Neural progenitor cell (in vitro differentiated cells): ENCODE measurements at regions not wholly inside any gene's neighbourhood (a gene's known extent, or its start where the extent isn't known, plus 50 kb on each side); places are given as distances from the start of the nearest gene placed in this dataset.

ENCODE experiments used
- DNase-seq: peaks from one replicate; pipeline ENCODE4 v3.0.0-alpha.2; 2016; ENCODE audit warnings: low spot score
- H2AFZ ChIP-seq: fragments of 200-600 bp; sonication (generic); replicated peaks from 2 replicates; pipeline ENCODE4 v1.6.1; 2016; ENCODE audit warnings: antibody characterized with exemption
- H3F3A ChIP-seq: fragments of 200-600 bp; sonication (generic); 2 replicates; pipeline ENCODE4 v1.6.1; 2016; ENCODE audit warnings: antibody characterized with exemption, low read depth
- H3K27ac ChIP-seq: fragments of 200-600 bp; sonication (generic); 2 replicates; pipeline ENCODE4 v1.5.1; 2016; ENCODE audit warnings: mild to moderate bottlenecking
- H3K27me3 ChIP-seq: fragments of 200-600 bp; sonication (generic); 2 replicates; pipeline ENCODE4 v1.6.1; 2016; ENCODE audit warnings: mild to moderate bottlenecking, moderate library complexity
- H3K36me3 ChIP-seq: fragments of 200-600 bp; sonication (generic); 2 replicates; pipeline ENCODE4 v1.5.1; 2016
- H3K4me1 ChIP-seq: fragments of 200-600 bp; sonication (generic); 2 replicates; pipeline ENCODE4 v1.6.1; 2016; ENCODE audit warnings: mixed run types
- H3K4me2 ChIP-seq: fragments of 200-600 bp; sonication (generic); 2 replicates; pipeline ENCODE4 v1.6.1; 2016
- H3K4me3 ChIP-seq: fragments of 200-600 bp; sonication (generic); 2 replicates; pipeline ENCODE4 v1.5.1; 2016
- H3K79me2 ChIP-seq: fragments of 200-600 bp; sonication (generic); 2 replicates; pipeline ENCODE4 v1.6.1; 2016; ENCODE audit warnings: low read depth
- H3K9ac ChIP-seq: fragments of 200-600 bp; sonication (generic); 2 replicates; pipeline ENCODE4 v1.6.1; 2016
- H3K9me3 ChIP-seq: fragments of 200-600 bp; sonication (generic); 2 replicates; pipeline ENCODE4 v1.5.1; 2016; ENCODE audit warnings: low read depth
- H4K20me1 ChIP-seq: fragments of 200-600 bp; sonication (generic); 2 replicates; pipeline ENCODE4 v1.6.1; 2016; ENCODE audit warnings: low read depth
- H3K27ac Mint-ChIP-seq: 3 replicates; pipeline ENCODE4 v1.8.0; 2021; ENCODE audit warnings: mixed read lengths
- H3K27me3 Mint-ChIP-seq: 2 replicates; pipeline ENCODE4 v1.8.0; 2022; ENCODE audit warnings: low read depth, mild to moderate bottlenecking, inconsistent platforms, moderate library complexity, mixed read lengths; ENCODE audit not compliant: insufficient read depth
- H3K36me3 Mint-ChIP-seq: 3 replicates; pipeline ENCODE4 v1.8.0; 2021; ENCODE audit warnings: mixed read lengths
- H3K4me1 Mint-ChIP-seq: 3 replicates; pipeline ENCODE4 v1.8.0; 2021; ENCODE audit warnings: mixed read lengths
- H3K4me3 Mint-ChIP-seq: 3 replicates; pipeline ENCODE4 v1.8.0; 2021; ENCODE audit warnings: mild to moderate bottlenecking, moderate library complexity, mixed read lengths
- H3K9me3 Mint-ChIP-seq: 3 replicates; pipeline ENCODE4 v1.8.0; 2020; ENCODE audit warnings: mixed read lengths
- EZH2 ChIP-seq: fragments of 200-600 bp; sonication (generic); IDR thresholded peaks from 2 replicates; pipeline ENCODE4 v1.6.1; 2017; ENCODE audit warnings: antibody characterized with exemption, mild to moderate bottlenecking, moderate library complexity
- EZH2phosphoT487 ChIP-seq: fragments of 200-600 bp; sonication (generic); IDR thresholded peaks from 2 replicates; pipeline ENCODE4 v1.6.1; 2017; ENCODE audit warnings: antibody characterized with exemption
- TF ChIP-seq, protein P1 (sequence below): fragments of 200-600 bp; sonication (generic); IDR thresholded peaks from 2 replicates; pipeline ENCODE4 v1.5.1; 2017; ENCODE audit warnings: antibody characterized with exemption, mild to moderate bottlenecking

DNA sequence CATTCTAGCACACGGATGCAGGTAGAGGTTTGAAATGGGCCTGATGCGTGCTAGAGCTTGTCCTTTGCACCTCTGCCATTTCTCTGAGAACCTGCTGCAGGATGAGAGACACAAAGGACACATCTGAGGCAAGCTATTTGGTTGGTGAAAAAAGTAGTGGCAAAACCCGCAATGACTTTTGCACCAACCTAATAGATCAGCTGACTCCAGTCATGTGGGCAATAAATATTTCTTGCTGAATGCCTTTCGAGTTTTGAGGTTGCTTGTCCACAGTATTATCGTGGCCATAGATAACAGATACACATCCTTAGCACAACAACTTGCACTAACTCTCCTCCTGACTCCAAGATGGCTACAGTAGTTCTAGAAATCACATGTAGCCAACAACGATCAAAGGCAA, 57.8 kb upstream of the ZNF423 start:
- Mint-ChIP-seq H3K4me3 (no peak overlapping the region), H3K27me3 (peaks cover 15% of the 10 kb centered on the region), H3K27ac (no peak overlapping the region), H3K36me3 (peaks cover 3% of the 10 kb centered on the region), H3K9me3 (peaks cover 8% of the 10 kb centered on the region), H3K4me1 (peaks cover 22% of the 10 kb centered on the region)
- Histone ChIP-seq H3F3A (no peaks in the 10 kb centered on the region), H4K20me1 (no peaks in the 10 kb centered on the region), H3K4me1 (no peaks in the 10 kb centered on the region), H2AFZ (no peak overlapping the region), H3K27me3 (no peaks in the 10 kb centered on the region), H3K4me2 (no peak overlapping the region), H3K79me2 (no peaks in the 10 kb centered on the region), H3K9ac (no peak overlapping the region), H3K9me3 (no peaks in the 10 kb centered on the region), H3K4me3 (no peak overlapping the region), H3K27ac (no peak overlapping the region), H3K36me3 (no peaks in the 10 kb centered on the region)
- no peak for DNase-seq
- TF ChIP-seq EZH2phosphoT487 (no peak), EZH2 (no peak)
- TF ChIP-seq, protein P1, sequence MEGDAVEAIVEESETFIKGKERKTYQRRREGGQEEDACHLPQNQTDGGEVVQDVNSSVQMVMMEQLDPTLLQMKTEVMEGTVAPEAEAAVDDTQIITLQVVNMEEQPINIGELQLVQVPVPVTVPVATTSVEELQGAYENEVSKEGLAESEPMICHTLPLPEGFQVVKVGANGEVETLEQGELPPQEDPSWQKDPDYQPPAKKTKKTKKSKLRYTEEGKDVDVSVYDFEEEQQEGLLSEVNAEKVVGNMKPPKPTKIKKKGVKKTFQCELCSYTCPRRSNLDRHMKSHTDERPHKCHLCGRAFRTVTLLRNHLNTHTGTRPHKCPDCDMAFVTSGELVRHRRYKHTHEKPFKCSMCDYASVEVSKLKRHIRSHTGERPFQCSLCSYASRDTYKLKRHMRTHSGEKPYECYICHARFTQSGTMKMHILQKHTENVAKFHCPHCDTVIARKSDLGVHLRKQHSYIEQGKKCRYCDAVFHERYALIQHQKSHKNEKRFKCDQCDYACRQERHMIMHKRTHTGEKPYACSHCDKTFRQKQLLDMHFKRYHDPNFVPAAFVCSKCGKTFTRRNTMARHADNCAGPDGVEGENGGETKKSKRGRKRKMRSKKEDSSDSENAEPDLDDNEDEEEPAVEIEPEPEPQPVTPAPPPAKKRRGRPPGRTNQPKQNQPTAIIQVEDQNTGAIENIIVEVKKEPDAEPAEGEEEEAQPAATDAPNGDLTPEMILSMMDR, result no peak

DNA sequence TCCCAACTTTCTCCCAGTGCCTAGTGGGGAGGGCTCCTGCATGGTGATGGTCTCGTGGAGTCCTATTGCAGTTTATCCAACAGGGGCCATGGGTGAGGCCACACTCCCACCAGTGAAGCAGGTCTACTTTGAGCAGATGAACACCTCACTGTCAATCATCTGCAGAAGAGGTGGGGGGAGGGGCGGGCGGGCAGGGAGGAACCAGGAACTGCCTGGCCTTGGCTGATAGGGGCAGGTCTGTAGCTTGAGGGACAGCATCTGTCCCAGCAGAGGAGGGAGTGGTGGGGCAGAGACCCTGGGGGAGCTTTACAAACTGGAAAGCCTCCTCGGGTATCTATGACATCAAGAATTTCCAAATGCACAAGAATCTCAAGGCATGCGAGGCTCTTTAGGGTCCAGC, 58.7 kb upstream of the ZNF423 start:
- Histone ChIP-seq H3K36me3 (no peaks in the 10 kb centered on the region), H3K4me1 (no peaks in the 10 kb centered on the region), H3K9me3 (no peaks in the 10 kb centered on the region), H3K79me2 (no peaks in the 10 kb centered on the region), H4K20me1 (no peaks in the 10 kb centered on the region), H3F3A (no peaks in the 10 kb centered on the region), H3K9ac (no peak overlapping the region), H3K4me2 (no peak overlapping the region), H3K4me3 (no peak overlapping the region), H3K27me3 (no peaks in the 10 kb centered on the region), H2AFZ (no peak overlapping the region), H3K27ac (no peak overlapping the region)
- TF ChIP-seq, protein P1, result no peak
- peaks cover 15% of the 10 kb centered on the region for H3K27me3 Mint-ChIP-seq
- peaks cover 8% of the 10 kb centered on the region for H3K9me3 Mint-ChIP-seq
- no peak overlapping the region for H3K27ac Mint-ChIP-seq
- H3K36me3 Mint-ChIP-seq, result peaks cover 3% of the 10 kb centered on the region
- no peak overlapping the region for H3K4me3 Mint-ChIP-seq
- DNase-seq, result no peak
- H3K4me1 Mint-ChIP-seq, result peaks cover 20% of the 10 kb centered on the region

DNA sequence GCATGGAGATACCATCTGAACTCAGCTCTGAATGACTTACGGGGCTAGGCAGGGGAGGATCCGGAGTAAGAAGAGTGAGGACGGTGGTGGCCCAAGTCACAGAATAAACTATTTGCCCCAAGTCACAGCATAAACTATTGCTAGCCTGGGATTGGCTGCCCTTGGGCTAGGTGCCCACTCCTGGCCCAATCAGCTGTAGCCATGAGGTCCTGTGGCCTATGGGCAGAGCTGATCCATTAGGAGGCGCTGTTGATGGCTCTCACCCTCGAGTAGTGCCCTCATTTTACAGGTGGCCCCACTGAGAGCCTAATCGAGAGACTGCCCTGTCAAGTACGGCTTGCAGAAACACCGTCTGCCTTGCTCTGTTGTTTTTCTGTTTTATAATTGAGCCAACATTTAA, 62.3 kb upstream of the ZNF423 start:
- no peak overlapping the region for H3K9ac ChIP-seq
- peak overlapping the region; percentile 27 for H3K27ac Mint-ChIP-seq
- H3K9me3 Mint-ChIP-seq, result no peaks in the 10 kb centered on the region
- peaks cover 19% of the 10 kb centered on the region for H3K27me3 Mint-ChIP-seq
- DNase-seq, result no peak
- no peaks in the 10 kb centered on the region for H3K36me3 Mint-ChIP-seq
- H3K27ac ChIP-seq, result no peak overlapping the region
- H3F3A ChIP-seq, result no peaks in the 10 kb centered on the region
- no peaks in the 10 kb centered on the region for H3K9me3 ChIP-seq
- H3K4me1 Mint-ChIP-seq, result peaks cover 12% of the 10 kb centered on the region
- H3K27me3 ChIP-seq, result no peaks in the 10 kb centered on the region
- no peaks in the 10 kb centered on the region for H4K20me1 ChIP-seq
- no peaks in the 10 kb centered on the region for H3K36me3 ChIP-seq
- H3K4me3 ChIP-seq, result no peak overlapping the region
- H3K4me1 ChIP-seq, result peaks cover 6% of the 10 kb centered on the region
- TF ChIP-seq EZH2, result no peak
- no peak for TF ChIP-seq EZH2phosphoT487
- TF ChIP-seq, protein P1, result no peak
- no peak overlapping the region for H3K4me3 Mint-ChIP-seq
- no peaks in the 10 kb centered on the region for H3K79me2 ChIP-seq
- H2AFZ ChIP-seq, result no peak overlapping the region
- H3K4me2 ChIP-seq, result no peak overlapping the region

DNA sequence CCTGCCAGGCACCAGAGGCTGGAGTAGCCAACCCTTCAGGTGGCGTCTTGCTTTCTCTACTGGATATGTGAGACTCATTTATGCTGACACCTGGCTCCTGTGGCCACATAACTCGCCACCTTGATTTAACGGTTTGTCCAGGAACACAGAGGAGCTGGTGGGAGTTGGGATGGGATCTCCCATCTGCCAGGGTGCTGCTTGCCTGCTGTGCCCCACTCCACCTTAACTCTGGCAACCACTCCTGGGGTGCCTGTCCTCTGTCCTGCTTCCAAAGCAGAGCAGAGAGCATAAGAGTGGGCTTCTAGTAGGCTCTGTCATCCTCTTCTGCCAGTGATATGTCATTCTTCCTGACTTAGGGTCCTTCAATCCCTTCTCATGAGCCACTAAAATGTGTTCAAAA, 63.4 kb upstream of the ZNF423 start:
- Histone ChIP-seq H3K4me2 (no peak overlapping the region), H3K9me3 (no peaks in the 10 kb centered on the region), H3F3A (no peaks in the 10 kb centered on the region), H3K9ac (no peak overlapping the region), H2AFZ (no peak overlapping the region), H3K27me3 (no peaks in the 10 kb centered on the region), H3K79me2 (no peaks in the 10 kb centered on the region), H3K36me3 (no peaks in the 10 kb centered on the region), H3K27ac (no peak overlapping the region), H3K4me1 (peaks cover 6% of the 10 kb centered on the region), H3K4me3 (no peak overlapping the region), H4K20me1 (no peaks in the 10 kb centered on the region)
- no peak for DNase-seq
- TF ChIP-seq, protein P1, result no peak
- TF ChIP-seq EZH2 (no peak), EZH2phosphoT487 (no peak)
- Mint-ChIP-seq H3K36me3 (no peaks in the 10 kb centered on the region), H3K27me3 (peaks cover 16% of the 10 kb centered on the region), H3K9me3 (no peaks in the 10 kb centered on the region), H3K27ac (no peak overlapping the region), H3K4me3 (no peak overlapping the region), H3K4me1 (peaks cover 10% of the 10 kb centered on the region)
